ENCODE measurements at regions not wholly inside any gene's neighbourhood (a gene's known extent, or its start where the extent isn't known, plus 50 kb on each side); places are given as distances from the start of the nearest gene placed in this dataset.

DNA sequence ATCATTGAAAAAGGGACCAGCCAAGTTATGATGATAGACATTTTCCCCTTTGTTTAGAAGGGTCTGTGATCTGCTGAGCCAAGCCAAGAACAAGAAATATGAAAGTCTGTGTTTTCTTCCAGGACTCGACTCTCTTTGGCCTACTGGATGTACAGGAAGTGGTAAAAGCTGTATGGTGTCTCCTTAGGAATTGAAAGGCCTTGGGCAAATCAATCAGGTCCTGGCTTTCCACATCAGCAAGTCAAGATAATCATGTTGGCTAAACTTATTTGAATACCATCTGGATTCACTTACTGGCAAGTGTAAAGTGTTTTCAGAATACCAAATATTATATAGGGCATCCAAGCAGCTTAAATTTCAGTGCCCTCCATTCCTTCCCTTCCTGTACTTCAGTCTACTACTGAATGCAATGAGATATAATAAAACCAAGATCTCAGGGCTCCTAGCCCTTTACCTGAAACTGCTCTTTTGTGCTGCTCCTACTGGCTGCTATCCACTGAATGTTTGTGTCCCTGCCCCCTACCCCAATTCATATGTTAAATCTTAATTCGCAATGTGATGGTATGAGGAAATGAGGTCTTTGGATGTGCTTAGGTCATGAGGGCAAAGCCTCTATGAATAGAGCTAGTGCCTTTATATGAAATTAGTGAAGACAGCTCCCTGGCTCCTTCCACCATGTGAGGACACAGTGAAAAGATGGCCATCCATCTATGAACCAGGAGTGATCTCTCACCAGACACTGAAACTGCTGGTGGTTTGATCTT, 578.0 kb downstream of the SPRY1 start:
- no peak overlapping the region for H3K27ac ChIP-seq (ENCODE audit: low read depth in 2 of 2, low read length in 2 of 2)
- no peaks in the 10 kb centered on the region for H3K4me1 ChIP-seq (ENCODE audit: control insufficient read depth in 2 of 2, insufficient read depth in 2 of 2, low read length in 2 of 2)
- peaks cover 0 to 2% of the 10 kb centered on the region in 2 donors for H3K9me3 ChIP-seq (ENCODE audit: control insufficient read depth in 2 of 2, low read length in 2 of 2)
- no peaks in the 10 kb centered on the region for H3K36me3 ChIP-seq (ENCODE audit: control insufficient read depth in 2 of 2, insufficient read depth in 2 of 2, low read length in 2 of 2)
- H3K9ac ChIP-seq (ENCODE audit: low read depth in 1 of 2, low read length in 2 of 2) = no peak overlapping the region
- H3K4me3 ChIP-seq (ENCODE audit: low read length in 2 of 2) = no peak overlapping the region
- no peaks in the 10 kb centered on the region for H3K27me3 ChIP-seq (ENCODE audit: control insufficient read depth in 2 of 2, insufficient read depth in 2 of 2, low read length in 2 of 2)

DNA sequence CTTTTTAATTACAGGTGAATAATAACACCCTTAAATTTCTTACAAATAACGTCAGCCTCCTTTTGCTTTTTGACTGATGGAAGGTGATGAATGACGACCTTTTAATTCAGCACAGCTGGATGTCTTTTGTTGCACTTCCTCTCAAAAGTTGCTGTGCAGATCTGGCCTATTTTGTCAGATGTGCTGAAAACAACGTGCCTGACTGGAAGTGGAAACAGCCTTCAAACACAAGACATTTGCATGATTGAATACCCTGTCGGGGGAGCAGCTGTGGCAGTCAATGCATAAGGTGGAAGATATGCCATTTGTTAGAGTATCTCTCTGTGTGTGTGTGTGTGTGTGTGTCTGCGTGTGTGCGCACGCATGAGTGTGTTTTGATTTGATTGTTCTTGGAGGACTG, 579.7 kb downstream of the SPRY1 start:
- no peaks in the 10 kb centered on the region for H3K36me3 ChIP-seq (ENCODE audit: control insufficient read depth in 2 of 2, insufficient read depth in 2 of 2, low read length in 2 of 2)
- no peaks in the 10 kb centered on the region for H3K4me1 ChIP-seq (ENCODE audit: control insufficient read depth in 2 of 2, insufficient read depth in 2 of 2, low read length in 2 of 2)
- H3K9ac ChIP-seq (ENCODE audit: low read depth in 1 of 2, low read length in 2 of 2) = no peak overlapping the region
- peaks cover 0 to 2% of the 10 kb centered on the region in 2 donors for H3K9me3 ChIP-seq (ENCODE audit: control insufficient read depth in 2 of 2, low read length in 2 of 2)
- H3K4me3 ChIP-seq (ENCODE audit: low read length in 2 of 2) = no peak overlapping the region
- no peaks in the 10 kb centered on the region for H3K27me3 ChIP-seq (ENCODE audit: control insufficient read depth in 2 of 2, insufficient read depth in 2 of 2, low read length in 2 of 2)
- H3K27ac ChIP-seq (ENCODE audit: low read depth in 2 of 2, low read length in 2 of 2) = no peak overlapping the region

DNA sequence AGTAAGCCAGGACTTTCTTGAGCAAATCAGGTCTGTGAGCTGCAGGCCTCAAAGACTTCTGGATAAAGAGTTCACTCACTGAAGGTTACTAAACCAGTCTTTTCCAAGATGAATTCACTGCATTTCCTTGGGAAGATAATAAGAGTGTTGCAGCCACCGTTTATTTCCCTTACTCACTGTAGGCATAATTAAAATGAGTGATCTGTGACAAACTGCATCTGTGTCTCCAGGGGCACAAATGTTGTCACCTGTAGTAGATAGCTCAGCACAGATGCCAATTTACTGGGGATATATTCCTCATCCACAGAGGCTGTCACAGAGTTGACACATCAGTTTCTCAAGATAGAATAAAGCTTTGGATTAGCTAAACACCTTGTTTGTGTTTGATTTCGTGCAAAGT, 580.2 kb downstream of the SPRY1 start:
- Histone ChIP-seq H3K9me3 (ENCODE audit: control insufficient read depth in 2 of 2, low read length in 2 of 2) (peaks cover 0 to 2% of the 10 kb centered on the region in 2 donors), H3K36me3 (ENCODE audit: control insufficient read depth in 2 of 2, insufficient read depth in 2 of 2, low read length in 2 of 2) (no peaks in the 10 kb centered on the region), H3K27me3 (ENCODE audit: control insufficient read depth in 2 of 2, insufficient read depth in 2 of 2, low read length in 2 of 2) (no peaks in the 10 kb centered on the region), H3K27ac (ENCODE audit: low read depth in 2 of 2, low read length in 2 of 2) (no peak overlapping the region), H3K9ac (ENCODE audit: low read depth in 1 of 2, low read length in 2 of 2) (no peak overlapping the region), H3K4me1 (ENCODE audit: control insufficient read depth in 2 of 2, insufficient read depth in 2 of 2, low read length in 2 of 2) (no peaks in the 10 kb centered on the region), H3K4me3 (ENCODE audit: low read length in 2 of 2) (no peak overlapping the region)

DNA sequence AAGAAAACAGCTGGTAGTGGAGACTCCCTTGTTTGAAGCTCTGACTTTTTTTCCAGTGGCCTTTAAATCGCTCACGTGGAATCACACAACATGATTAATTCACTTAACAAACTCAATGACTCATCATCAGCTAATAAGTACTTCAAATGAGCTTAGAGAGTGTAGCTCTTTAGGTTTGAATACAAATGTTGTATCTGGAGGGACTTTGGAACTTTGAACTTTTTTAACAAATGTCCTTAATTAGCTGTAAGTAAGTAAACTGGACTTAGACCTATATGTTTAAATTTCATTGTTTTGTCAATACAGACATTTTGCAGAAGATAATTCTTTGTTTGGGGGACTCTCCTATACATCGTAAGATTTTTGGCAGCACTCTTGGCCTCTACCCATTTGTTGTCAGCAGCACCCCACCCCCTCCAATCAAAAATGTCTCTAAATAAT, 581.1 kb downstream of the SPRY1 start:
- Histone ChIP-seq H3K27ac (ENCODE audit: low read depth in 2 of 2, low read length in 2 of 2) (no peak overlapping the region), H3K27me3 (ENCODE audit: control insufficient read depth in 2 of 2, insufficient read depth in 2 of 2, low read length in 2 of 2) (no peaks in the 10 kb centered on the region), H3K36me3 (ENCODE audit: control insufficient read depth in 2 of 2, insufficient read depth in 2 of 2, low read length in 2 of 2) (no peaks in the 10 kb centered on the region), H3K9ac (ENCODE audit: low read depth in 1 of 2, low read length in 2 of 2) (no peak overlapping the region), H3K4me3 (ENCODE audit: low read length in 2 of 2) (no peak overlapping the region), H3K9me3 (ENCODE audit: control insufficient read depth in 2 of 2, low read length in 2 of 2) (peaks cover 0 to 2% of the 10 kb centered on the region in 2 donors), H3K4me1 (ENCODE audit: control insufficient read depth in 2 of 2, insufficient read depth in 2 of 2, low read length in 2 of 2) (no peaks in the 10 kb centered on the region)

DNA sequence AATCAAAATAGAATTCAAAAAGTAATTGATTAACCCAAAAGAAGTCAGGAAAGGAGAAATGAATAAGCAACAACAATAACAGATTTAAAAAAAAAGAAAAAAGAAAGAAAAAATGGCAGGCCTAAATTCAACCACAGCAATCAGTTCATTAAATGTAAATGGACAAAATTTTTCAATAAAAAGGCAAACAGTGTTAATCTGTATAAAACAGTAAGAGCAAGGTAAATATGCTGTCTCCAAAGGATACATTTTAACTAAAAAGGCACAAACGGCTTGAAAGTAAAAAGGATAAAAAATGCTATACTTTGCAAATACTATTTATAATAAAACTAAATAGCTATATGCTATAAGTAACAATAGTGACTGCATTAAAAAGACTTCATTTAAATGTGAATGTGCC, 582.0 kb downstream of the SPRY1 start:
- H3K36me3 ChIP-seq (ENCODE audit: control insufficient read depth in 2 of 2, insufficient read depth in 2 of 2, low read length in 2 of 2) = no peaks in the 10 kb centered on the region
- peaks cover 0 to 2% of the 10 kb centered on the region in 2 donors for H3K9me3 ChIP-seq (ENCODE audit: control insufficient read depth in 2 of 2, low read length in 2 of 2)
- no peaks in the 10 kb centered on the region for H3K27me3 ChIP-seq (ENCODE audit: control insufficient read depth in 2 of 2, insufficient read depth in 2 of 2, low read length in 2 of 2)
- no peak overlapping the region for H3K27ac ChIP-seq (ENCODE audit: low read depth in 2 of 2, low read length in 2 of 2)
- no peak overlapping the region for H3K9ac ChIP-seq (ENCODE audit: low read depth in 1 of 2, low read length in 2 of 2)
- no peaks in the 10 kb centered on the region for H3K4me1 ChIP-seq (ENCODE audit: control insufficient read depth in 2 of 2, insufficient read depth in 2 of 2, low read length in 2 of 2)
- H3K4me3 ChIP-seq (ENCODE audit: low read length in 2 of 2) = no peak overlapping the region

DNA sequence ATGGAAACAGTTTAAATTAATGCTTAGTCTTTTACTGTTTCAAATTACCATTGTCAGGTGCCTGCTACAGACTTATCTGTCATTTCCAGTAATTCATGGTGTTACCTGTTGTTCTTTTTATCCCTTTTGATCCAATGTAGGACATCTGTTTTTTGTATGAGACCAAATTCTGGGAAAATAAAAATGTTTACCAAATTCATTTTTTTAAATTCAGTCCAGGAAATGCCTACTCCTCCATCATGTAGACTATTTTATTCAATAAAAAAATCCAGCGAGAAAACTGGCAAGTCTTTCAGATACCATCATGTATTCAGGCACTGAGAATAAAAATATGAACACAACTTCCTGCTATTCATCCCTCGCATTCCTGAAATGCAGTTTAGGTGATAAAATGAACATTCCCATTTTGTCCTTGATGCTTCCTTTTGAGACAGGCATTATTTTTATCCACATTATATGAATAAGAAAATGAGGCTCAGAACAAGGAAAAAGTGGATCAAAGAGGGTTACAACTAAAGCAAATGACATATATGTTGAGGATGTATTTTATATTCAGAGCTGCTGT, 584.2 kb downstream of the SPRY1 start:
- no peaks in the 10 kb centered on the region for H3K36me3 ChIP-seq (ENCODE audit: control insufficient read depth in 2 of 2, insufficient read depth in 2 of 2, low read length in 2 of 2)
- H3K4me3 ChIP-seq (ENCODE audit: low read length in 2 of 2) = no peak overlapping the region
- peaks cover 0 to 2% of the 10 kb centered on the region in 2 donors for H3K9me3 ChIP-seq (ENCODE audit: control insufficient read depth in 2 of 2, low read length in 2 of 2)
- H3K27me3 ChIP-seq (ENCODE audit: control insufficient read depth in 2 of 2, insufficient read depth in 2 of 2, low read length in 2 of 2) = no peaks in the 10 kb centered on the region
- H3K9ac ChIP-seq (ENCODE audit: low read depth in 1 of 2, low read length in 2 of 2) = no peak overlapping the region
- H3K27ac ChIP-seq (ENCODE audit: low read depth in 2 of 2, low read length in 2 of 2) = no peak overlapping the region
- H3K4me1 ChIP-seq (ENCODE audit: control insufficient read depth in 2 of 2, insufficient read depth in 2 of 2, low read length in 2 of 2) = no peaks in the 10 kb centered on the region

DNA sequence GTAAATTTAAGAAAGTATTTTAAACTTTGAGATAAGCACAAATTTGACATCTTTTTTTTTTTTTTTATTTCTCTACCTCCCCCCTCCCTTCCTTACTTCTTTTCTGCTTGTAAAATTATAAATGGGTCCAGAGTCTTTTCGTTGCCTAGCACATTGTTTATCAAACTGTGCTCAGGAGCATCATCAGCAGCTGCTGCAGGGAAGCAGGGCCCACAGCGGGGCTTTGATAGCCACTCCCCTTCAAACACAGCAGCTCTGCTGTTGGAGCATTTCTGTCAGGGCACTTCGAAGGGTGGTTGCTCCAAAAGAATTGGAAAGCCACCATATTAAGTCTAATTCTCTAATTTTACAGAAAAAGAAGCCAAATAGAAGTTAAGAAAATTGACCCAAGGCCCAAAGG, 588.3 kb downstream of the SPRY1 start:
- Histone ChIP-seq H3K4me1 (ENCODE audit: control insufficient read depth in 2 of 2, insufficient read depth in 2 of 2, low read length in 2 of 2) (no peaks in the 10 kb centered on the region), H3K4me3 (ENCODE audit: low read length in 2 of 2) (no peak overlapping the region), H3K27me3 (ENCODE audit: control insufficient read depth in 2 of 2, insufficient read depth in 2 of 2, low read length in 2 of 2) (no peaks in the 10 kb centered on the region), H3K9ac (ENCODE audit: low read depth in 1 of 2, low read length in 2 of 2) (no peak overlapping the region), H3K36me3 (ENCODE audit: control insufficient read depth in 2 of 2, insufficient read depth in 2 of 2, low read length in 2 of 2) (no peaks in the 10 kb centered on the region), H3K9me3 (ENCODE audit: control insufficient read depth in 2 of 2, low read length in 2 of 2) (no peaks in the 10 kb centered on the region), H3K27ac (ENCODE audit: low read depth in 2 of 2, low read length in 2 of 2) (no peak overlapping the region)

DNA sequence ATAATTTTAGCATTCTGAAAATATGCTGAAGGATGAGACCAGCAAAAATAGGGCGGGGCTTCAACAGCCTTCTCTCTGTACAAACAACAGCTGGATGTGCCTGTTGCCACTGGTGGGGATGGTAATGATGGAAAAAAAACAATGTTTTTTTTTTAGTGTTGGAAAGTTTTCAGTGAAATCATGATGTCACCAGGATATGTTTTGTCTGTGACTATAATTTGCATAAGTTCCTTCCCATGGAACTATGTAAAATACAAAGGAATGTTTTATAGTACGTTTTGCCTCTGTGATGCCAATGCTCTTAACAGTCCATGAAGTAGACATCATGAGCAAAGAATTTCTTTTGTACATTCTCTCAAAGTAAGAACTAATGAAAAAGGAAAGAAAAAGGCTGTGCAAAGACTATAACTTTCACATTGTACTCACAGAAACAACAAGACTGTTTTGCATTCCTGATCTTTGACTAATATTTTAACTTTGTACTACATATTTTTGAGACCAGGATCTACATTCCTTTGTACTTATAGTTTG, 589.7 kb downstream of the SPRY1 start:
- Histone ChIP-seq H3K27ac (ENCODE audit: low read depth in 2 of 2, low read length in 2 of 2) (peak overlapping the region in 1 of 2 donors; percentile 27), H3K9ac (ENCODE audit: low read depth in 1 of 2, low read length in 2 of 2) (no peak overlapping the region), H3K4me1 (ENCODE audit: control insufficient read depth in 2 of 2, insufficient read depth in 2 of 2, low read length in 2 of 2) (no peaks in the 10 kb centered on the region), H3K9me3 (ENCODE audit: control insufficient read depth in 2 of 2, low read length in 2 of 2) (no peaks in the 10 kb centered on the region), H3K36me3 (ENCODE audit: control insufficient read depth in 2 of 2, insufficient read depth in 2 of 2, low read length in 2 of 2) (no peaks in the 10 kb centered on the region), H3K4me3 (ENCODE audit: low read length in 2 of 2) (no peak overlapping the region), H3K27me3 (ENCODE audit: control insufficient read depth in 2 of 2, insufficient read depth in 2 of 2, low read length in 2 of 2) (no peaks in the 10 kb centered on the region)

DNA sequence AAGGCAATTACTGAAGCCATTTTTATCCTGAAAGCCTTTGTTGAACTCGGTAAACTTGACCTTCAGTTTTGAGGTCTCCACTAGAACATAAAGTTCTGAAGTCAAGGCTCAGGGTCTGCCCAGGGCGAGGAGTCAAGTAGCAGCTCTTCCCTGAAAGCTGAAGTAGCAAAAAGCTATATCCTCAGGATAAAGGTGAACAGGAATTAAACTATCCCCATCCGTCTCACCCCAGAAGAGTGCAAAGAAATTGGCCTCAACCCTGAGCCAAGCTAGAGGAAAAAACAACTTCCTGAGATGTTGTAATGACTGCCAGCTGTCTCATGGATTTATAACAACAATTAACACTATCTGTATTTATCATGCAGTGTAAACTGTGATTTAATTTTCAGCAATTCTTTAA, 590.8 kb downstream of the SPRY1 start:
- Histone ChIP-seq H3K9me3 (ENCODE audit: control insufficient read depth in 2 of 2, low read length in 2 of 2) (no peaks in the 10 kb centered on the region), H3K27me3 (ENCODE audit: control insufficient read depth in 2 of 2, insufficient read depth in 2 of 2, low read length in 2 of 2) (no peaks in the 10 kb centered on the region), H3K9ac (ENCODE audit: low read depth in 1 of 2, low read length in 2 of 2) (no peak overlapping the region), H3K27ac (ENCODE audit: low read depth in 2 of 2, low read length in 2 of 2) (no peak overlapping the region), H3K36me3 (ENCODE audit: control insufficient read depth in 2 of 2, insufficient read depth in 2 of 2, low read length in 2 of 2) (no peaks in the 10 kb centered on the region), H3K4me3 (ENCODE audit: low read length in 2 of 2) (no peak overlapping the region), H3K4me1 (ENCODE audit: control insufficient read depth in 2 of 2, insufficient read depth in 2 of 2, low read length in 2 of 2) (no peaks in the 10 kb centered on the region)

DNA sequence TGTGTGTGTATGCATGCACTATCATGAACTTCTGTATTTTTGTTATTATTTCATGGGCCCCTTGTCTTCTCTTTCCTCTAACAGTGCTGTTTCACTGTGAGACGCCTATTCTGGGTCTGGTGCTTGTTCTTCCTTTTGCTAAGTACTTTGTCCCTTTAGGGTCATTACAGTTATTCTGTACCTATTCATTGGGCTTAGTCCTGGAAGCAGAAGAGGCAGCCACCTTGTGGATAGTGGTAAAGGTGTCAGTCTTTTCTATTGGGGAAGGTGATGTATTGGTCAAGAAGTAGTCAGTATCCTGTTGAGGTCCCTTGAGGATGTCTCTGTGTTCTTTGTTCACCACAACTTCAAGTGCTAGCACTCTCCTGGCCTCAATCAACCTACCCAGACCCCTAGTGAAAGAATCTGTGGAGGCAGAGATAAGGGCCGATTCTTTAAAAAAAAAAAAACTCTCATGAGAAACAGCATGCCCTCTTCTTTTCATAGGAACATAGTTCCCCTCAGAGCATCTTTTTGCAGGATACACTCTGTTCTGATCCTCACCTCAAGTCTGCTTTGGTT, 593.8 kb downstream of the SPRY1 start:
- no peak overlapping the region for H3K9ac ChIP-seq (ENCODE audit: low read depth in 1 of 2, low read length in 2 of 2)
- no peaks in the 10 kb centered on the region for H3K4me1 ChIP-seq (ENCODE audit: control insufficient read depth in 2 of 2, insufficient read depth in 2 of 2, low read length in 2 of 2)
- H3K36me3 ChIP-seq (ENCODE audit: control insufficient read depth in 2 of 2, insufficient read depth in 2 of 2, low read length in 2 of 2) = no peaks in the 10 kb centered on the region
- no peaks in the 10 kb centered on the region for H3K27me3 ChIP-seq (ENCODE audit: control insufficient read depth in 2 of 2, insufficient read depth in 2 of 2, low read length in 2 of 2)
- H3K27ac ChIP-seq (ENCODE audit: low read depth in 2 of 2, low read length in 2 of 2) = no peak overlapping the region
- no peaks in the 10 kb centered on the region for H3K9me3 ChIP-seq (ENCODE audit: control insufficient read depth in 2 of 2, low read length in 2 of 2)
- H3K4me3 ChIP-seq (ENCODE audit: low read length in 2 of 2) = no peak overlapping the region
